ENCODE measurements at regions not wholly inside any gene's neighbourhood (a gene's known extent, or its start where the extent isn't known, plus 50 kb on each side); places are given as distances from the start of the nearest gene placed in this dataset.
A peak's percentile ranks its signal among the peaks of the same experiment; 100 is the strongest.

- no peaks in the 10 kb centered on the region for H3K4me1 ChIP-seq (ENCODE audit: control insufficient read depth, extremely low read depth, insufficient read depth, low read length)
- no peak overlapping the region for H3K4me2 ChIP-seq (ENCODE audit: extremely low read depth, insufficient read depth, low read length)
- TF ChIP-seq CTCF (conservative IDR thresholded peaks at IDR 0.05 in 1 of 2, IDR thresholded peaks at IDR 0.05 in 1 of 2; ENCODE audit: low read depth in 1 of 2, low read length in 2 of 2): no peak
- TF ChIP-seq EZH2 (IDR thresholded peaks at IDR 0.05; ENCODE audit: low read length, missing control alignments): no peak
- H3K9me3 ChIP-seq (ENCODE audit: control insufficient read depth, insufficient read depth, low read depth, low read length): no peaks in the 10 kb centered on the region
- no peak overlapping the region for H2AFZ ChIP-seq (ENCODE audit: low read length)
- H3K9ac ChIP-seq (ENCODE audit: insufficient read depth, low read length): no peak overlapping the region
- no peak overlapping the region for H3K27ac ChIP-seq (ENCODE audit: insufficient read depth, low read length)
- no peaks in the 10 kb centered on the region for H3K79me2 ChIP-seq (ENCODE audit: control insufficient read depth, insufficient read depth, low read length)
- no peaks in the 10 kb centered on the region for H3K36me3 ChIP-seq (ENCODE audit: control insufficient read depth, insufficient read depth, low read length)
- DNase-seq (ENCODE audit: low read depth in 2 of 2): no peak
- no peaks in the 10 kb centered on the region for H4K20me1 ChIP-seq (ENCODE audit: control insufficient read depth, extremely low read depth, insufficient read depth, low read length)
- no peak overlapping the region for H3K4me3 ChIP-seq (replicated peaks in 1 of 4; ENCODE audit: control extremely low read depth in 1 of 4, insufficient read depth in 1 of 4, low read depth in 3 of 4, low read length in 4 of 4)
- no peaks in the 10 kb centered on the region for H3K27me3 ChIP-seq (ENCODE audit: control insufficient read depth, insufficient read depth, low read length)
Observed at GRCh38 chr3:164370970-164371369, 707.3 kb downstream of the SI start.

GRCh38 chr3:164365242-164365641, 713.1 kb downstream of the SI start:
- Histone ChIP-seq H3K9ac (ENCODE audit: insufficient read depth, low read length) (no peak overlapping the region), H3K79me2 (ENCODE audit: control insufficient read depth, insufficient read depth, low read length) (no peaks in the 10 kb centered on the region), H2AFZ (ENCODE audit: low read length) (no peak overlapping the region), H3K9me3 (ENCODE audit: control insufficient read depth, insufficient read depth, low read depth, low read length) (no peaks in the 10 kb centered on the region), H3K4me1 (ENCODE audit: control insufficient read depth, extremely low read depth, insufficient read depth, low read length) (no peaks in the 10 kb centered on the region), H3K4me2 (ENCODE audit: extremely low read depth, insufficient read depth, low read length) (no peak overlapping the region), H3K27ac (ENCODE audit: insufficient read depth, low read length) (no peak overlapping the region), H3K36me3 (ENCODE audit: control insufficient read depth, insufficient read depth, low read length) (no peaks in the 10 kb centered on the region), H3K27me3 (ENCODE audit: control insufficient read depth, insufficient read depth, low read length) (no peaks in the 10 kb centered on the region), H4K20me1 (ENCODE audit: control insufficient read depth, extremely low read depth, insufficient read depth, low read length) (no peaks in the 10 kb centered on the region), H3K4me3 (replicated peaks in 1 of 4; ENCODE audit: control extremely low read depth in 1 of 4, insufficient read depth in 1 of 4, low read depth in 3 of 4, low read length in 4 of 4) (no peak overlapping the region)
- TF ChIP-seq EZH2 (IDR thresholded peaks at IDR 0.05; ENCODE audit: low read length, missing control alignments) (no peak), CTCF (conservative IDR thresholded peaks at IDR 0.05 in 1 of 2, IDR thresholded peaks at IDR 0.05 in 1 of 2; ENCODE audit: low read depth in 1 of 2, low read length in 2 of 2) (no peak)
- DNase-seq (ENCODE audit: low read depth in 2 of 2): peak in 1 of 2 donors; percentile 8

GRCh38 chr3:164364111-164364510, 714.2 kb downstream of the SI start:
- H2AFZ ChIP-seq (ENCODE audit: low read length): no peak overlapping the region
- no peaks in the 10 kb centered on the region for H3K4me1 ChIP-seq (ENCODE audit: control insufficient read depth, extremely low read depth, insufficient read depth, low read length)
- H3K9me3 ChIP-seq (ENCODE audit: control insufficient read depth, insufficient read depth, low read depth, low read length): no peaks in the 10 kb centered on the region
- no peaks in the 10 kb centered on the region for H3K27me3 ChIP-seq (ENCODE audit: control insufficient read depth, insufficient read depth, low read length)
- no peak overlapping the region for H3K4me3 ChIP-seq (replicated peaks in 1 of 4; ENCODE audit: control extremely low read depth in 1 of 4, insufficient read depth in 1 of 4, low read depth in 3 of 4, low read length in 4 of 4)
- no peaks in the 10 kb centered on the region for H3K36me3 ChIP-seq (ENCODE audit: control insufficient read depth, insufficient read depth, low read length)
- no peak overlapping the region for H3K4me2 ChIP-seq (ENCODE audit: extremely low read depth, insufficient read depth, low read length)
- H3K79me2 ChIP-seq (ENCODE audit: control insufficient read depth, insufficient read depth, low read length): no peaks in the 10 kb centered on the region
- TF ChIP-seq EZH2 (IDR thresholded peaks at IDR 0.05; ENCODE audit: low read length, missing control alignments) (no peak), CTCF (conservative IDR thresholded peaks at IDR 0.05 in 1 of 2, IDR thresholded peaks at IDR 0.05 in 1 of 2; ENCODE audit: low read depth in 1 of 2, low read length in 2 of 2) (no peak)
- no peaks in the 10 kb centered on the region for H4K20me1 ChIP-seq (ENCODE audit: control insufficient read depth, extremely low read depth, insufficient read depth, low read length)
- no peak for DNase-seq (ENCODE audit: low read depth in 2 of 2)
- no peak overlapping the region for H3K9ac ChIP-seq (ENCODE audit: insufficient read depth, low read length)
- H3K27ac ChIP-seq (ENCODE audit: insufficient read depth, low read length): no peak overlapping the region
